ENCODE measurements at regions not wholly inside any gene's neighbourhood (a gene's known extent, or its start where the extent isn't known, plus 50 kb on each side); places are given as distances from the start of the nearest gene placed in this dataset.

- H3K36me3 ChIP-seq (ENCODE audit: control insufficient read depth, insufficient read depth, low read length): no peaks in the 10 kb centered on the region
- no peak overlapping the region for H3K27ac ChIP-seq (ENCODE audit: insufficient read depth, low read length, poor library complexity, severe bottlenecking)
- H3K4me3 ChIP-seq (ENCODE audit: low read depth, low read length): no peak overlapping the region
- Mint-ChIP-seq H3K9me3 (peaks cover 1 to 24% (median 9%) of the 10 kb centered on the region in 7 donors), H3K27me3 (peaks cover 50% of the 10 kb centered on the region), H3K4me1 (no peaks in the 10 kb centered on the region), H3K27ac (no peak overlapping the region), H3K36me3 (no peaks in the 10 kb centered on the region), H3K4me3 (no peak overlapping the region)
- peaks cover 20% of the 10 kb centered on the region for H3K27me3 ChIP-seq (ENCODE audit: control insufficient read depth, insufficient read depth, low read length)
- ATAC-seq (ENCODE audit: low read depth in 2 of 2) (no peak), DNase-seq (no peak)
- H3K9me3 ChIP-seq (ENCODE audit: control insufficient read depth in 2 of 2, low read length in 2 of 2): peaks cover 7 to 10% of the 10 kb centered on the region in 2 experiments
- H3K4me1 ChIP-seq (ENCODE audit: control insufficient read depth, insufficient read depth, low read length, poor library complexity, severe bottlenecking): no peaks in the 10 kb centered on the region
These were observed 116.0 kb downstream of the GALR1 start for GRCh38 chr18:77365667-77366066.

- H3K27me3 Mint-ChIP-seq: peaks cover 44% of the 10 kb centered on the region
- Histone ChIP-seq H3K4me3 (ENCODE audit: low read depth, low read length) (no peak overlapping the region), H3K4me1 (ENCODE audit: control insufficient read depth, insufficient read depth, low read length, poor library complexity, severe bottlenecking) (no peaks in the 10 kb centered on the region), H3K27me3 (ENCODE audit: control insufficient read depth, insufficient read depth, low read length) (peaks cover 20% of the 10 kb centered on the region), H3K27ac (ENCODE audit: insufficient read depth, low read length, poor library complexity, severe bottlenecking) (no peak overlapping the region), H3K9me3 (ENCODE audit: control insufficient read depth in 2 of 2, low read length in 2 of 2) (peaks cover 7 to 10% of the 10 kb centered on the region in 2 experiments), H3K36me3 (ENCODE audit: control insufficient read depth, insufficient read depth, low read length) (no peaks in the 10 kb centered on the region)
- peaks cover 1 to 19% (median 9%) of the 10 kb centered on the region in 7 donors for H3K9me3 Mint-ChIP-seq
- H3K4me1 Mint-ChIP-seq: no peaks in the 10 kb centered on the region
- no peak overlapping the region for H3K4me3 Mint-ChIP-seq
- DNase-seq: no peak
- ATAC-seq (ENCODE audit: low read depth in 2 of 2): no peak
- no peak overlapping the region for H3K27ac Mint-ChIP-seq
- H3K36me3 Mint-ChIP-seq: no peaks in the 10 kb centered on the region
These were observed 116.5 kb downstream of the GALR1 start for GRCh38 chr18:77366067-77366719.

GRCh38 chr18:77366720-77367641 lies 117.3 kb downstream of the GALR1 start:
- Mint-ChIP-seq H3K27ac (no peak overlapping the region), H3K4me3 (no peak overlapping the region), H3K27me3 (peaks cover 48% of the 10 kb centered on the region), H3K36me3 (no peaks in the 10 kb centered on the region), H3K4me1 (no peaks in the 10 kb centered on the region), H3K9me3 (peaks cover 1 to 17% (median 9%) of the 10 kb centered on the region in 7 donors)
- no peak overlapping the region for H3K27ac ChIP-seq (ENCODE audit: insufficient read depth, low read length, poor library complexity, severe bottlenecking)
- peaks cover 7 to 10% of the 10 kb centered on the region in 2 experiments for H3K9me3 ChIP-seq (ENCODE audit: control insufficient read depth in 2 of 2, low read length in 2 of 2)
- no peak for DNase-seq
- peaks cover 16% of the 10 kb centered on the region for H3K27me3 ChIP-seq (ENCODE audit: control insufficient read depth, insufficient read depth, low read length)
- no peak overlapping the region for H3K4me3 ChIP-seq (ENCODE audit: low read depth, low read length)
- H3K36me3 ChIP-seq (ENCODE audit: control insufficient read depth, insufficient read depth, low read length): no peaks in the 10 kb centered on the region
- ATAC-seq (ENCODE audit: low read depth in 2 of 2): no peak
- H3K4me1 ChIP-seq (ENCODE audit: control insufficient read depth, insufficient read depth, low read length, poor library complexity, severe bottlenecking): no peaks in the 10 kb centered on the region

DNA sequence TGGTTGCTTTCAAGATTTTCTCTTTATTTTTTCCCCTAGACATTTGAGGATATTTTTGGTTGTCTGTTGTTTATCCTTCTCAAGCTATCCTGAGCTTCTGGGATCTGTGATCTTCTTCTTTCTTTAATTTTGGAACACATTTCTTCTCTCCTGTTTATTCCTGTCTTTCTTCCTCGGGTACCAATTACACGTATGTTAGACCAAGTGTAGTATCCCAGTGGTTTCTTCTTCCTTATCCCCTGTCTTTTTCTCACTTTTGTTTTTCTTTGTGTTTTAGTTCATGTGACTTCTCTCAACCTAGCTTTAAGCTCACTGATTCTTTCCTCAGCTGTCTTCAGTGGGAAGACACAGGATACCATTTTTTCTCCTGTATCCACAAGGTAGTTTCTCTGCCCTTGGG lies 120.0 kb downstream of the GALR1 start:
- Mint-ChIP-seq H3K27ac (no peak overlapping the region), H3K4me3 (no peak overlapping the region), H3K9me3 (peaks cover 0 to 9% (median 6%) of the 10 kb centered on the region in 7 donors), H3K36me3 (no peaks in the 10 kb centered on the region), H3K27me3 (peaks cover 46% of the 10 kb centered on the region), H3K4me1 (no peaks in the 10 kb centered on the region)
- H3K36me3 ChIP-seq (ENCODE audit: control insufficient read depth, insufficient read depth, low read length): no peaks in the 10 kb centered on the region
- H3K27me3 ChIP-seq (ENCODE audit: control insufficient read depth, insufficient read depth, low read length): peaks cover 8% of the 10 kb centered on the region
- no peak for ATAC-seq (ENCODE audit: low read depth in 2 of 2)
- DNase-seq: no peak
- H3K27ac ChIP-seq (ENCODE audit: insufficient read depth, low read length, poor library complexity, severe bottlenecking): no peak overlapping the region
- peaks cover 7 to 10% of the 10 kb centered on the region in 2 experiments for H3K9me3 ChIP-seq (ENCODE audit: control insufficient read depth in 2 of 2, low read length in 2 of 2)
- no peaks in the 10 kb centered on the region for H3K4me1 ChIP-seq (ENCODE audit: control insufficient read depth, insufficient read depth, low read length, poor library complexity, severe bottlenecking)
- H3K4me3 ChIP-seq (ENCODE audit: low read depth, low read length): no peak overlapping the region

DNA sequence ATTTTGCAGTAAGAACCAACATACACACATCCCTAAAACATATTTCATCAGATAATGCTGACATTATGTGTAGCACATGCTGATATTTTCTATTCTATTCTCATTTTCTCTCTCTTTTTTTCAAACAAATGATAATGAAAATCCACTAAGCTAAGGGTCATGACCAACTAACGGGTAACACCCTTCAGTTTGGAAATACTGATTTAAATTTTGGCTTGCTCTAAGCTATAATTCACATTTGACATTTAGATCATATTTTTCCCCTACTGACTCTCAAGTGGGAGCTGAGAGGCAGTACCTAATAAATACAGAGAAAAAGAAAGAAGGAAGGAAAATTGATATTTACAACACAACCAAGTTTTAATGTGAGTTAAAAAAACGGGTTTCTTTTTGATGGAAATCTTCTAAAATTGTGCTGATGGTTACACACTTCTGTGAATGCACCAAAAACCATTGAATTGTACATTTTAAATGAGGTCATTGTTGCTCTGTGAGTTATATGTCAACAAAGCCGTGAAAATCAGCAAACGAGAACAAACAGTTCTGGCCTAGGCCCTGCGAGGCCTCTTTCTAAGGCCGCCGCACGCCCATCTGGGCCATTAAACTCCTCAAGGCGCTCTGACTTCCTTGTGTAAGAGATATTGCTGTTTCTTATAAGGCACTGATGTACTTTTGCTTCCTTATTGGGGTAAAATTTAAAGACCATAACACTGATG lies 124.2 kb downstream of the GALR1 start:
- peaks cover 7 to 10% of the 10 kb centered on the region in 2 experiments for H3K9me3 ChIP-seq (ENCODE audit: control insufficient read depth in 2 of 2, low read length in 2 of 2)
- no peaks in the 10 kb centered on the region for H3K4me1 ChIP-seq (ENCODE audit: control insufficient read depth, insufficient read depth, low read length, poor library complexity, severe bottlenecking)
- DNase-seq: no peak
- Mint-ChIP-seq H3K9me3 (peaks cover 0 to 9% (median 6%) of the 10 kb centered on the region in 7 donors), H3K4me3 (no peak overlapping the region), H3K27me3 (peaks cover 25% of the 10 kb centered on the region), H3K36me3 (no peaks in the 10 kb centered on the region), H3K4me1 (no peaks in the 10 kb centered on the region), H3K27ac (no peak overlapping the region)
- no peak overlapping the region for H3K27ac ChIP-seq (ENCODE audit: insufficient read depth, low read length, poor library complexity, severe bottlenecking)
- no peak overlapping the region for H3K4me3 ChIP-seq (ENCODE audit: low read depth, low read length)
- ATAC-seq (ENCODE audit: low read depth in 2 of 2): no peak
- H3K27me3 ChIP-seq (ENCODE audit: control insufficient read depth, insufficient read depth, low read length): peaks cover 3% of the 10 kb centered on the region
- no peaks in the 10 kb centered on the region for H3K36me3 ChIP-seq (ENCODE audit: control insufficient read depth, insufficient read depth, low read length)

- Histone ChIP-seq H3K36me3 (ENCODE audit: control insufficient read depth, insufficient read depth, low read length) (no peaks in the 10 kb centered on the region), H3K4me1 (ENCODE audit: control insufficient read depth, insufficient read depth, low read length, poor library complexity, severe bottlenecking) (no peaks in the 10 kb centered on the region), H3K27me3 (ENCODE audit: control insufficient read depth, insufficient read depth, low read length) (peaks cover 3% of the 10 kb centered on the region), H3K4me3 (ENCODE audit: low read depth, low read length) (no peak overlapping the region), H3K9me3 (ENCODE audit: control insufficient read depth in 2 of 2, low read length in 2 of 2) (peaks cover 5% of the 10 kb centered on the region in 2 experiments), H3K27ac (ENCODE audit: insufficient read depth, low read length, poor library complexity, severe bottlenecking) (no peak overlapping the region)
- H3K9me3 Mint-ChIP-seq: peaks cover 0 to 5% (median 4%) of the 10 kb centered on the region in 7 donors
- DNase-seq (no peak), ATAC-seq (ENCODE audit: low read depth in 2 of 2) (no peak)
- no peak overlapping the region for H3K4me3 Mint-ChIP-seq
- H3K27me3 Mint-ChIP-seq: peaks cover 23% of the 10 kb centered on the region
- H3K27ac Mint-ChIP-seq: no peak overlapping the region
- H3K4me1 Mint-ChIP-seq: no peaks in the 10 kb centered on the region
- no peaks in the 10 kb centered on the region for H3K36me3 Mint-ChIP-seq
These were observed 124.8 kb downstream of the GALR1 start for GRCh38 chr18:77374446-77374805.

DNA sequence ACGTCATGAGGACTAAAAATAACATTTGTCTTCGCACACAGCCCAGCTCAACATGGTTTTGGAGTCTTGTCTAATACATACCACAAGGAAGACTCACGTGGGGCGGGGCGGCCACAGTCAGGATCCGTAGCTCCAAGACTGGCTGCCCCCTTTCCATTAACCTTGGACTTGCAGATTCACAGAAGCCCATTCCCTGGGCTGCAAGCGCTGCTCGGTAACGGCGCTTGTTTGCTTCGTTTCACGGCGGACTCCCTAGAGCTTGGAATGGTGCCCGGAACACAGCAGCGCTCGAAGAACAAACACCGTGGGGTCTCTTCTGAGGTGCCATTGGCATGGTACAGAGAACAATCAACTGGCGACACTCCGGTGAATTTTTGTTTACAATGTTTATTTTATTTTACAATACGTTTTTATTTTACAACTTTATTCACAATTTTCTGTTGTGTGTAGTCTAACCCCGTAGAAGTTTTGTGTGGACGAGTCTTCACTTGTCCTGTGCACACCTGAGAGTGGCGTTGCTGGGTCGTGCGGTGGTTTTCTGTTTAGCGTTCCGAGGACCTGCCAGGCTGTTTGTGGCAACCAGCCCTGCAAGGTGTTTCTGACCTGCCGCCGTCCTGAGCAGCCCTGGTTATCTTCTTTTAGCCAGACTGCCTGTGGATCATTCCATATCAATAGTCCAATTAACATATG lies 126.5 kb downstream of the GALR1 start:
- no peaks in the 10 kb centered on the region for H3K36me3 Mint-ChIP-seq
- peaks cover 0 to 2% (median 0%) of the 10 kb centered on the region in 7 donors for H3K9me3 Mint-ChIP-seq
- H3K4me3 ChIP-seq (ENCODE audit: low read depth, low read length): no peak overlapping the region
- no peak overlapping the region for H3K27ac Mint-ChIP-seq
- H3K36me3 ChIP-seq (ENCODE audit: control insufficient read depth, insufficient read depth, low read length): no peaks in the 10 kb centered on the region
- no peak overlapping the region for H3K27ac ChIP-seq (ENCODE audit: insufficient read depth, low read length, poor library complexity, severe bottlenecking)
- H3K27me3 Mint-ChIP-seq: peaks cover 11% of the 10 kb centered on the region
- ATAC-seq (ENCODE audit: low read depth in 2 of 2) (no peak), DNase-seq (no peak)
- H3K4me1 ChIP-seq (ENCODE audit: control insufficient read depth, insufficient read depth, low read length, poor library complexity, severe bottlenecking): no peaks in the 10 kb centered on the region
- no peaks in the 10 kb centered on the region for H3K9me3 ChIP-seq (ENCODE audit: control insufficient read depth in 2 of 2, low read length in 2 of 2)
- H3K27me3 ChIP-seq (ENCODE audit: control insufficient read depth, insufficient read depth, low read length): no peaks in the 10 kb centered on the region
- no peak overlapping the region for H3K4me3 Mint-ChIP-seq
- no peaks in the 10 kb centered on the region for H3K4me1 Mint-ChIP-seq
